ENCODE measurements at regions not wholly inside any gene's neighbourhood (a gene's known extent, or its start where the extent isn't known, plus 50 kb on each side); places are given as distances from the start of the nearest gene placed in this dataset.

GRCh38 chr4:56102601-56103000 is 153.9 kb downstream of the CEP135 start:
- no peak for TF ChIP-seq CTCF (IDR thresholded peaks at IDR 0.05)
- no peak for TF ChIP-seq POLR2AphosphoS5 (IDR thresholded peaks at IDR 0.05)
